CD4-positive, alpha-beta T cell treated with Interleukin-15 for 4 hours (primary cell): ENCODE measurements at regions not wholly inside any gene's neighbourhood (a gene's known extent, or its start where the extent isn't known, plus 50 kb on each side); places are given as distances from the start of the nearest gene placed in this dataset.
A peak's percentile ranks its signal among the peaks of the same experiment; 100 is the strongest.
"Not testable (repeated sequence)": the region's sequence is repeated elsewhere in the genome, so short reads cannot be mapped to it uniquely, and the experiment has no call there.

ENCODE experiments used
- DNase-seq: peaks from one replicate; pipeline ENCODE4 v3.0.0-alpha.2; 2020; ENCODE audit warnings: low spot score

- DNase-seq = no peak
Observed at GRCh38 chr10:8128511-8128910, 74.0 kb downstream of the GATA3 start.

GRCh38 chr10:8129438-8129837 is 75.0 kb downstream of the GATA3 start:
- no peak for DNase-seq

- peak; percentile 45 for DNase-seq
Observed at GRCh38 chr10:8130973-8131911, 76.8 kb downstream of the GATA3 start.

- no peak for DNase-seq
Observed at GRCh38 chr10:8133146-8133545, 78.7 kb downstream of the GATA3 start.

- DNase-seq = no peak
Observed at GRCh38 chr10:8136736-8137135, 82.2 kb downstream of the GATA3 start.

- DNase-seq = peak; percentile 62
Observed at GRCh38 chr10:8137272-8137681, 82.8 kb downstream of the GATA3 start.

GRCh38 chr10:8137726-8138125 is 83.2 kb downstream of the GATA3 start:
- DNase-seq = peak; percentile 16

- no peak for DNase-seq
Observed at GRCh38 chr10:8138471-8138870, 84.0 kb downstream of the GATA3 start.

GRCh38 chr10:8144496-8144895 is 90.0 kb downstream of the GATA3 start:
- no peak for DNase-seq

GRCh38 chr10:8146650-8147049 is 92.2 kb downstream of the GATA3 start:
- DNase-seq = no peak

- no peak for DNase-seq
Observed at GRCh38 chr10:8149991-8150390, 95.5 kb downstream of the GATA3 start.

- DNase-seq = no peak
Observed at GRCh38 chr10:8150401-8150905, 96.0 kb downstream of the GATA3 start.

GRCh38 chr10:8151086-8151485 is 96.6 kb downstream of the GATA3 start:
- no peak for DNase-seq

- DNase-seq = no peak
Observed at GRCh38 chr10:8156918-8157317, 102.4 kb downstream of the GATA3 start.

- DNase-seq = no peak
Observed at GRCh38 chr10:8158193-8159071, 103.9 kb downstream of the GATA3 start.

GRCh38 chr10:8159341-8160165 is 105.1 kb downstream of the GATA3 start:
- no peak for DNase-seq

- DNase-seq = no peak
Observed at GRCh38 chr10:8163824-8164223, 109.3 kb downstream of the GATA3 start.

GRCh38 chr10:8164640-8165039 is 110.2 kb downstream of the GATA3 start:
- not testable (repeated sequence) for DNase-seq

- no peak for DNase-seq
Observed at GRCh38 chr10:8168836-8169235, 114.3 kb downstream of the GATA3 start.

- DNase-seq = no peak
Observed at GRCh38 chr10:8171008-8171407, 116.5 kb downstream of the GATA3 start.

GRCh38 chr10:8172604-8173003 is 118.1 kb downstream of the GATA3 start:
- DNase-seq = no peak
